ENCODE measurements at regions not wholly inside any gene's neighbourhood (a gene's known extent, or its start where the extent isn't known, plus 50 kb on each side); places are given as distances from the start of the nearest gene placed in this dataset.
"Not testable (repeated sequence)": the region's sequence is repeated elsewhere in the genome, so short reads cannot be mapped to it uniquely, and the experiment has no call there.

DNA sequence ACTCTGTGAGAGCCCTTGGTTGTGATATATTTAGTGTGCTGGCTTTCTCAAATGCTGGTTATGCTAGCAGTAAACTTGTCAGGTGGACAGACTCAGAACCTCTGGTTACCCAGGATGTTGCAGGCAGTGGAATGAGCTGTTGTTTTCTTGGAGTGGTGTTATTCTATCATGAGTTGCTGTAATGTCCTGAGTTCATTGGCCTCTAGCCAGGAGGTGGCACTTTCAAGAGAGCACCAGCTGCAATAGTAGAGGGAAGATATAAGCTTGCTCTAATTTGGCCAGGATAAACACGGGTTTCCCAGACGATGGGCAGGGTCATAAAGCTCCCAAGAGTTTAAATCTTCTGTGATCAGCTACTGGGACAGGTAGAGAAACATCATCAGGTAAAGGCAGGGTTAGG lies 95.0 kb upstream of the UBQLN2 start:
- ChIA-PET CTCF (no interaction called here), POLR2A (no interaction called here)
- DNase-seq (ENCODE audit: extremely low spot score), result no peak
- TF ChIP-seq, protein P1, sequence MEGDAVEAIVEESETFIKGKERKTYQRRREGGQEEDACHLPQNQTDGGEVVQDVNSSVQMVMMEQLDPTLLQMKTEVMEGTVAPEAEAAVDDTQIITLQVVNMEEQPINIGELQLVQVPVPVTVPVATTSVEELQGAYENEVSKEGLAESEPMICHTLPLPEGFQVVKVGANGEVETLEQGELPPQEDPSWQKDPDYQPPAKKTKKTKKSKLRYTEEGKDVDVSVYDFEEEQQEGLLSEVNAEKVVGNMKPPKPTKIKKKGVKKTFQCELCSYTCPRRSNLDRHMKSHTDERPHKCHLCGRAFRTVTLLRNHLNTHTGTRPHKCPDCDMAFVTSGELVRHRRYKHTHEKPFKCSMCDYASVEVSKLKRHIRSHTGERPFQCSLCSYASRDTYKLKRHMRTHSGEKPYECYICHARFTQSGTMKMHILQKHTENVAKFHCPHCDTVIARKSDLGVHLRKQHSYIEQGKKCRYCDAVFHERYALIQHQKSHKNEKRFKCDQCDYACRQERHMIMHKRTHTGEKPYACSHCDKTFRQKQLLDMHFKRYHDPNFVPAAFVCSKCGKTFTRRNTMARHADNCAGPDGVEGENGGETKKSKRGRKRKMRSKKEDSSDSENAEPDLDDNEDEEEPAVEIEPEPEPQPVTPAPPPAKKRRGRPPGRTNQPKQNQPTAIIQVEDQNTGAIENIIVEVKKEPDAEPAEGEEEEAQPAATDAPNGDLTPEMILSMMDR (IDR thresholded peaks at IDR 0.05; ENCODE audit: control extremely low read depth, extremely low read depth, low read depth, missing control alignments), result no peak

DNA sequence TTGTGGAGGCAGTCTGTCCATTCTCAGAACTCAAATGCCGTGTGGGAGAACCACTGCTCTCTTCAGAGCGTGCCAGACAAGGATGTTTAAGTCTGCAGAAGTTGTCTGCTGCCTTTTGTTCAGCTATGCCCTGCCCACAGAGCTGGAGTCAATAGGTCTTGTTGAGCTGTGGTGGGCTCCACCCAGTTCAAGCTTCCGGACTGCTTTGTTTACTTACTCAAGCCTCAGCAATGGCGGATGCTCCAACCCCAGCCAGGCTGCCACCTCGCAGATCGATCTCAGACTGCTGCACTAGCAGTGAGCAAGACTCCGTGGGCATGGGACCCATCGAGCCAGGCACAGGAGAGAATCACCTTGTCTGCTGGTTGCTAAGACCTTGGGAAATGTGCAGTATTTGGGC lies 68.5 kb upstream of the UBQLN2 start:
- POLR2A ChIA-PET; CTCF ChIA-PET; DNase-seq (ENCODE audit: extremely low spot score): not testable (repeated sequence)

DNA sequence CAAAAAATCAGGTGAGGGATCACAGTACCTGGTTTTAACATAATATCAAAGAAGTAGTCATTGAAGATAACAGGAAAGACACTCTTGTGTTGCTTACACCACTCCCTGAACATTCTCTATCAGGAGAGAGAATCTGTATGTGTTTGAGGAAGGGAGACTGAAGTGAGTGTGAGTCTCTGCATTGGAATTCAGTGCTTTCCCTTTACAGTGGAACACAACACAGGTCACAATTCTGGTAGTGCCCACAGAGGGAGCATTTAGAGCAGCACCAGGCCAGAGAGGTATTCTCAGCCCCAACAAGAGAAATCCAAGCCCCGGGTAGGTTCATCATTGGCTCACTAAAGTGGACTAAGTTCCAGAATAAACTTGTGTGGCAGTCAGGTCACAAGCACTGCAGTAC lies 64.7 kb upstream of the UBQLN2 start:
- POLR2A ChIA-PET, result interaction anchor here (1.6 kb wide), 1 partner anchor 70 kb away, joined by 3 read pairs; no protein-coding TSS in a partner anchor
- CTCF ChIA-PET, result no interaction called here
- DNase-seq (ENCODE audit: extremely low spot score), result no peak

DNA sequence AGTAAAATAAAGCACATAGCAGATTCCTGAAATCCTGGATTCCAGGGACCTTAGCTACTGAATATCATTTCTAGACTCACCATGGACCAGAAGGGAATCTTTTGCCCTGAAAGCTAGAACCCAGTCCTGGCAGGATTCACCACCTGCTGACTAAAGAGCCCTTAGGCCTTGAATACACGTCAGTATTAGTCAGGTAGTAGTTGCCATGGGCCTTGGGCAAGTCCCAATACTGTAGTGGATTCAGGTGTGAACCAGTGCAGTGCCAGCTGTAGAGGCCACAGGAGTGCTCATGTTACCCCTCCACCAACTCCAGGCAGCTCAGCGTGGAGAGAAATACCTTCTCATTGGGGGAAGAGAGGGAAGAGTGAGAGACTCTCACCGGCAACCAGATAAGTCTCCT lies 64.1 kb upstream of the UBQLN2 start:
- POLR2A ChIA-PET, result interaction anchor here (1.6 kb wide), 1 partner anchor 69 kb away, joined by 3 read pairs; no protein-coding TSS in a partner anchor

More for the DNA sequence above, 64.7 kb upstream of the UBQLN2 start:
- TF ChIP-seq, protein P1 (IDR thresholded peaks at IDR 0.05; ENCODE audit: control extremely low read depth, extremely low read depth, low read depth, missing control alignments), result no peak

DNA sequence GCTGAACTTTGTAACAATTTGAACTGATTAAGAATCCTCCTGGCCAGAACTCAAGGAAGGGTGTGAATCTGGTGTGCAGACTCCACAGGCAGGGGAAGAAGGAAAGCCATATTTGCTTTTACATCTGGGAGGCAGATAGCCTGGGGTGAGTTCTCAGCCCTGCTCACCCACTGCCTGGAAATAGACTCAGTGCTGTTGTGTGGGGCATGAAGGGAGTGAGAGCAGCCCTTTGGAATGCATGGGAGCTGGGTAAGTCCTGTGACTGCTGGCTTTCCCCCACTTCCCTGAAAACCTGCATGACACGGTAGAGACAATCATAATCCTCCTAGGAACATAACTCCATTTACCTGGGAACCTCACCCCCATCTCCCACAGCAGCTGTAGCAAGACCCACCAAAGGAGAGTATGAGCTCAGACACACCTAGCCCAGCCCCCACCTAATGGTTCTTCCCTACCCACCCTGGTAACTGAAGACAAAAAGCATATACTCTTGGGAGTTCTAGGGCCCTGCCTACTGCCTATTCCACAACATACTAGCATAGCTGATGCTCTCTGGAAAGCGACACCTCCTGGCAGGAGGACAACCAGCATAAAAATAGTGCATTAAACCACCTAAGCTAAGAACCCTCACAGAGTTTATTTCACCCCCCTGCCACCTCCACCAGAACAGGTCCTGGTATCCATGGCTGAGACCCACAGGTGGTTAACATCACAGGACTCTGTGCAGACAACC lies 59.3 kb upstream of the UBQLN2 start:
- CTCF ChIA-PET, result no interaction called here
- POLR2A ChIA-PET, result no interaction called here
- TF ChIP-seq, protein P1 (IDR thresholded peaks at IDR 0.05; ENCODE audit: control extremely low read depth, extremely low read depth, low read depth, missing control alignments), result no peak
- DNase-seq (ENCODE audit: extremely low spot score), result no peak

More for the DNA sequence above, 64.1 kb upstream of the UBQLN2 start:
- TF ChIP-seq, protein P1 (IDR thresholded peaks at IDR 0.05; ENCODE audit: control extremely low read depth, extremely low read depth, low read depth, missing control alignments), result no peak
- DNase-seq (ENCODE audit: extremely low spot score), result no peak
- CTCF ChIA-PET, result no interaction called here

DNA sequence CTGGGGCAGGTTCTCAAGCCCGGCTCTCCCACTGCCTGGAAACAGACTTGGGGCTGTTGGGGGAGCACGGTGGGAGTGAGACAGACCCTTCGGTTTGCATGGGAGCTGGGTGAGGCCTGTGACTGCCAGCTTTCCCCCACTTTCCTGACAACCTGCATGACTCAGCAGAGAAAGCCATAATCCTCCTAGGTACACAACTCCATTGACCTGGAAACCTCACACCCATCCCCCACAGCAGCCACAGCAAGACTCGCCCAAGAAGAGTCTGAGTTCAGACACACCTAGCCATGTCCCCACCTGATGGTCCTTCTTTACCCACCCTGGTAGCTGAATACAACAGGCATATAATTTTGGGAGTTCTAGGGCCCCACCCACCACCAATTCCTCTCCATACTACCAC lies 57.6 kb upstream of the UBQLN2 start:
- no peak for DNase-seq (ENCODE audit: extremely low spot score)
- TF ChIP-seq, protein P1 (IDR thresholded peaks at IDR 0.05; ENCODE audit: control extremely low read depth, extremely low read depth, low read depth, missing control alignments), result no peak
- CTCF ChIA-PET, result no interaction called here
- POLR2A ChIA-PET, result no interaction called here
